Right cardiac atrium (tissue), 5 donors: ENCODE measurements at regions not wholly inside any gene's neighbourhood (a gene's known extent, or its start where the extent isn't known, plus 50 kb on each side); places are given as distances from the start of the nearest gene placed in this dataset.

Experiments
- ATAC-seq, 2 donors: fragments of 200-7000 bp; cut with Tn5 transposase; one replicate each; pipeline versions ENCODE4 v1.8.0 to v1.9.1; 2020; ENCODE audit warnings: moderate library complexity in 2 of 2, mild to moderate bottlenecking in 1 of 2
- DNase-seq, 3 donors: peaks; one replicate each; pipeline ENCODE4 v3.0.0-alpha.2; 2020
- H3K27ac ChIP-seq: one replicate; pipeline ENCODE4 v1.5.1; 2013; ENCODE audit warnings: mild to moderate bottlenecking, low read length, control low read depth, moderate library complexity
- H3K27me3 ChIP-seq: one replicate; pipeline ENCODE4 v1.6.1; 2013; ENCODE audit not compliant: control insufficient read depth, insufficient read depth
- H3K4me1 ChIP-seq: one replicate; pipeline ENCODE4 v1.6.1; 2013; ENCODE audit warnings: low read length; ENCODE audit not compliant: control insufficient read depth, insufficient read depth
- H3K4me3 ChIP-seq: one replicate; pipeline ENCODE4 v1.5.1; 2013; ENCODE audit warnings: low read length, control low read depth
- H3K9me3 ChIP-seq: one replicate; pipeline ENCODE4 v1.6.1; 2013; ENCODE audit warnings: low read length; ENCODE audit not compliant: control insufficient read depth
- WGBS: extraction: QIAGEN DNeasy Blood & Tissue Kit; methylation state at CpG from one replicate; pipeline ENCODE4 v1.1.7; 2013; 5-methylcytosine and 5-hydroxymethylcytosine counted together
- intact Hi-C, 4 donors: fragments of 100-400 bp; cut with DNase I; formaldehyde crosslinking; loops; one replicate each; pipeline versions ENCODE4 v1.11.0 to v1.14.0; 2022 to 2023
- donor health status: healthy with polysubstance abuse.
- donor health status: DM: no; HTN: yes; CAD: no.
- donor health status: DM: no; HTN: no; CAD: no.
- donor health status: DM: no; HTN: yes; CAD: no; lungs with severe emphysema.
- donor health status: DM: yes; HTN: yes; CAD: no.

DNA sequence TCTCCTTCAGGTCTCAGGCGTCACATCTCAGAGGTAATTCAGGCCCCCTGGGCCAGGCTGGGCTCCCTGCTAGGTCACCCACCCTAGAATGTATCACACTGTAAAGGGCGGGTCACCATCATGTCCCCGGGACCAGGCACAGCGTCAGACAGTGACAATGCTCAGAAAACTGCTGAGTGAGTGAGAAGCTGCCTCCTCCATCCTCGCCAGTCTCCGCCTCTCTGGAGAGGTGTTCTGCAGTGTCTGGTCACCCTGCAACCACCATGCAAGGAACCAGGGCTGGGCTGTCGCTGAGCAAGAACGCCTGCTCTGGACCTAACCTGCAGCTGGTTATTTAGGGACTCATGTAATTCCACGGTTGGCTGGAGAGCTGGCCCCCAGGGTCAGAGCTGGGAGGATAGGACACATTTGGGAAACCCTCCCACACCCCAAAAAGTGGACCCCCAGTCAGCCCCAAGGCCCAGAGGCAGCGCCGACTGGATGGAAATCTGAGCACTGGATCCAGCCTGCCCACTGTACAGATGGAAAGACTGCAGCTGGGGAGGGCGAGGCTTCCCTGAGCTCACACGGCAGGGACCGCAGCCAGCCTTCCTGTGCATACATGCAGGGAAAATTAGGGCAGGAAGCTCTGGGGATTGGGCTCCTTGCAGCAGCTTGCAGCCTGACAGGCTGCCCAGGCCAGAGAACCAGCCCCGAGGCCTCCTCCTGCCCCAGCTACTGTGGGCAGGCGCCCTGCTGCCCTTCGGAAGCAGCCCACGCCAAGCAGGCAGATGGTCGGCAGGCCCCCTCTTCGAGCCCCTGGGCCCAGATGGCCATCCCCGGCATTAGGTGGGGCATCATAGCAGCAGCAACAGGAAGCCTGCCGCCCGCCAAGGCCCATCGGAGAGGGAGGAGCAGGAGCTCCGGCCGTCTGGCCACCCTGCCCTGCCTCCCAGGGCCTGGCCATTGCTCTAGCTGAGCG, 105.4 kb upstream of the ZMIZ1 start:
- no peak overlapping the region for H3K4me3 ChIP-seq
- no peaks in the 10 kb centered on the region for H3K27me3 ChIP-seq
- intact Hi-C loops: no loop called here
- peaks cover 3% of the 10 kb centered on the region for H3K4me1 ChIP-seq
- 78% methylated on average over 27 of the region's 27 CpGs for WGBS
- ATAC-seq: peak; percentile 30 to 51
- H3K27ac ChIP-seq: no peak overlapping the region
- DNase-seq: peak in 2 of 3 donors; percentile 33 to 71
- no peaks in the 10 kb centered on the region for H3K9me3 ChIP-seq

DNA sequence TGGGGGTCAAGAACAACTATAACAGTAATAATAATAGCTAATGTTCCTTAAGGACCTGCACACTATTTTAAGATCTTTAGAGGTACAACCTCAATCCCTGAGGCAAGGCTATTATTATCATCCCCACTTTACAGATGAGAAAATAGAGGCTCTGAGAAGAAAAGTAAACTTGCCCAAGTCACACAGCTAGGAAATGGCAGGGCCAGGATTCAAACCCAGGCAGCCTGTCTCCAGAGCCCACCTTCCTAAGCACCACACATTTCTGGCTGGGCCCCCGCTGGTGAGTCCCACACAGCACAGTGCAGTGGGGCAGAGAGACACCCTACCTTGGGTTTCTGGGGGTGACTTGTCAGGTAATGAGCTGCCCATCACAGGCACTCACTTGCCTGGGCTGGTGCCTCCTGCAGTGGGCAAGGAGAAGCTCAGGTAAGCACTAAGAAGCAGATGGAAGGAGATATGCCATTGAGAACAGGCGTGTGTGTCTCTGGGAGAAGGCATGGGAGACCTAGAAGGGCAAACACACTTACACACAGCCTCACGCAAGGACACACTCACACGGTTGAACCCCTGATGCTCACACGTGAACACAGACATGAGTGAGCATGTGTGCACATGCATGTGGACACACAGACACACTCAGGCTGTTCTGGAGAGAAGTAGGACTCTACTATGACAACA, 104.4 kb upstream of the ZMIZ1 start:
- intact Hi-C loops: no loop called here
- Histone ChIP-seq H3K4me1 (peaks cover 3% of the 10 kb centered on the region), H3K27ac (no peak overlapping the region), H3K27me3 (no peaks in the 10 kb centered on the region), H3K4me3 (no peak overlapping the region), H3K9me3 (no peaks in the 10 kb centered on the region)
- no peak for ATAC-seq
- 88% methylated on average over 5 of the region's 5 CpGs for WGBS
- DNase-seq: peak in 1 of 3 donors; percentile 13

DNA sequence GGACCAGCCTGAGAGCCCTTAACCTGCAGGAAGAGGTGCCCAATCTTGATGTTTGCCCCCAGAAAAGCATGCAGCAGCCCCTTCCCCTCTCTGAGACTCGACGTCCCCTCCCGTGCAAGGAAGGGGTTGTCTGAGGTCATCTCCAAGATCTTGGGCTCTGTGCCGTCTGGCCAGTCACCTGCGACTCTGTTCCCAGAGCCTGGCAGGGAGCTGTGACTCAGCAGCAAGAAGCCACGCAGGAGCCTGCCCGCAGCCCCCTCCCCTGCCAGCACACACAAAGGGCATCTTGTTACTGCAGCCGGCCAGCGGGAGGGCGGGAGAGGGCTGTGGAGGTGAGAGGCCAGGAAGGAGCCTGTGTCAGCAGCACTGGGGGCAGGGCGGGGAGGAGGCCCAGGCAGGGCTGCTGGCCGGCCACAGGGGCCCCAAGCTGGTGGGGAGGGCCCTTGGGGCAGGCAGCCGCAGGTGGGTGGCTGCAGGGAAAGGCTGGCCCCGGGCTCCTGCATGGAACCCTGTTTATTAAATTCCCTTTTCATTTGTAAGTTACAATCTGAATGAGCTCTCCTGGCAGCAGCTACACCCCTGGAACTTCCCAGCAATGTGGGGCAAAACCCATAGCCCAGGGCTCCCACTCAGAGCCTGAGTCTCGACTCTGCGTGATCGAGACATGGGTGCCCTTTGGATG, 103.7 kb upstream of the ZMIZ1 start:
- Histone ChIP-seq H3K4me3 (no peak overlapping the region), H3K9me3 (no peaks in the 10 kb centered on the region), H3K27ac (no peak overlapping the region), H3K4me1 (peaks cover 3% of the 10 kb centered on the region), H3K27me3 (no peaks in the 10 kb centered on the region)
- peak in 2 of 3 donors; percentile 33 to 58 for DNase-seq
- intact Hi-C loops: no loop called here
- ATAC-seq: peak in 1 of 2 donors; percentile 5
- 71% methylated on average over 17 of the region's 17 CpGs for WGBS

DNA sequence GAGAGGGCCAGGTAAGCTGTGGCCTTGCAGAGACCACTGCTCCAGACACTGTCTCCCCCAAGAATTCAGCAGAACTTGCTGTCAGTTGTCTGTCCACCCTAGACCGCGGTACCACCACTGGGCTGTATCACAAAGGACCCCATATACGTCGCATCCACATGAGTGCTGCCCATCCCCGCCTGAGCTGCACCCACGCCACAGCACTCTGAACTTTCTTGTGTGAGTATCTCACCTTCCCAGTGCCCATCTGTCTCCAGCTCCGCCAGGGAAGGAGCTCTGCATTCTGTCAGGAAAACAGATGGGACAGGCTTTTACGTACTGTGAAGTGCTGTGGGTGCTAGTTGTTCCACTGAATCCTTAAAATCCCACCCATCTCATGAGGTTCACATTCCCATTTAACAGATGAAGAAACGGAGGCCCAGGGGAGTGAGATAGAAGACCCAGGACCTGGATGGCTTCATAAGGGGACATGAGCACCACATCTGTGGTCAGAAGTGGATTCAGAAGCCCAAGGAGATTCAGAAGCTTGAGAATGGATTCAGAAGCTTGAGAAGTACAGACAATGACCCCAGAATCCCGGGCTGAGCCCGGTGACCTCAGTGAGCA, 102.5 kb upstream of the ZMIZ1 start:
- 94% methylated on average over 11 of the region's 11 CpGs for WGBS
- peak in 1 of 3 donors; percentile 14 for DNase-seq
- no peak overlapping the region for H3K27ac ChIP-seq
- H3K27me3 ChIP-seq: no peaks in the 10 kb centered on the region
- intact Hi-C loops: no loop called here
- no peak overlapping the region for H3K4me3 ChIP-seq
- no peaks in the 10 kb centered on the region for H3K4me1 ChIP-seq
- ATAC-seq: no peak
- no peaks in the 10 kb centered on the region for H3K9me3 ChIP-seq

GRCh38 chr10:78966844-78967488, 101.8 kb upstream of the ZMIZ1 start:
- Histone ChIP-seq H3K27me3 (no peaks in the 10 kb centered on the region), H3K4me1 (no peaks in the 10 kb centered on the region), H3K27ac (no peak overlapping the region), H3K4me3 (no peak overlapping the region), H3K9me3 (no peaks in the 10 kb centered on the region)
- WGBS: 91% methylated on average over 8 of the region's 8 CpGs
- DNase-seq: peak in 1 of 3 donors; percentile 24
- intact Hi-C loops: no loop called here
- no peak for ATAC-seq

DNA sequence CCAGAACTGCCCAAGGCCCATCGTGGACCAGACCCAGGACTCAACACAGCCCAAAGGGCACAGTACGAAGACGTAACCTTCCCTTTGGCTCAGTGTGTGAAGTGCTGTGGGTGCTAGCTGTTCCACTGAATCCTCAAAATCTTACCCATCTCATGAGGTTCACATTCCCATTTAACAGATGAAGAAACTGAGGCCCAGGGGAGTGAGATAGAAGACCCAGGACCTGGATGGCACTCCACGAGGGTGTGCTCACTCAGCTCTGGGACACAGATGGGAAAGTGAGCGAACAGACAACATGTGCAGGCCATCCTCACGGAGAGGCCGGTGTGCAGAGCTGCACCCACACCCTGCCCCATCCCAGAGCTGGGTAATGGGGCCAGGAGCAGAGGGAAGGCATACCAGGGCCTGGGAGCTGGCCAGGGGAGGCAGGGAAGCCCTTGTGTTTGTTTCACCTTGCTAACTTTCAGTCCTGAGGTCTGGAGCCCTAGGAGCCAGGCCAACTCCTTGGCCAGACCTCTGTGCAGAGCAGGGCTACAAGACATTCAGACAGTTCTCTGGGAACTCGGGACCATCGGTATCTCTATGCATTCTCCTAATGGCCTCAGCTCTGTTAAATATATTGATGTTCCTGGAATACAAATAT, 100.3 kb upstream of the ZMIZ1 start:
- 90% methylated on average over 9 of the region's 9 CpGs for WGBS
- intact Hi-C loops: no loop called here
- Histone ChIP-seq H3K9me3 (no peaks in the 10 kb centered on the region), H3K27me3 (no peaks in the 10 kb centered on the region), H3K4me1 (no peaks in the 10 kb centered on the region), H3K27ac (no peak overlapping the region), H3K4me3 (no peak overlapping the region)
- ATAC-seq (no peak), DNase-seq (peak in 1 of 3 donors; percentile 16)

- 77% methylated on average over 3 of the region's 3 CpGs for WGBS
- H3K27ac ChIP-seq: no peak overlapping the region
- no peak overlapping the region for H3K4me3 ChIP-seq
- peak in 1 of 3 donors; percentile 20 for DNase-seq
- ATAC-seq: no peak
- no peaks in the 10 kb centered on the region for H3K27me3 ChIP-seq
- intact Hi-C loops: no loop called here
- H3K4me1 ChIP-seq: no peaks in the 10 kb centered on the region
- no peaks in the 10 kb centered on the region for H3K9me3 ChIP-seq
Measured at GRCh38 chr10:78968943-78969342, 99.8 kb upstream of the ZMIZ1 start.

GRCh38 chr10:78969719-78970118, 99.0 kb upstream of the ZMIZ1 start:
- Histone ChIP-seq H3K4me3 (no peak overlapping the region), H3K27me3 (no peaks in the 10 kb centered on the region), H3K9me3 (no peaks in the 10 kb centered on the region), H3K27ac (no peak overlapping the region), H3K4me1 (no peaks in the 10 kb centered on the region)
- ATAC-seq (no peak), DNase-seq (peak in 1 of 3 donors; percentile 32)
- intact Hi-C loops: loop anchor here (5.0 to 10.0 kb wide), 2 partner anchors 95 to 98 kb away; partner anchors contain the start of gene ZMIZ1 (in 4 of the 4)
- WGBS: 90% methylated on average over 10 of the region's 10 CpGs

- Histone ChIP-seq H3K27ac (no peak overlapping the region), H3K9me3 (no peaks in the 10 kb centered on the region), H3K4me3 (no peak overlapping the region), H3K27me3 (no peaks in the 10 kb centered on the region), H3K4me1 (no peaks in the 10 kb centered on the region)
- DNase-seq (no peak), ATAC-seq (no peak)
- intact Hi-C loops: loop anchor here (5.0 to 10.0 kb wide), 2 partner anchors 95 to 97 kb away; partner anchors contain the start of gene ZMIZ1 (in 4 of the 4)
- 92% methylated on average over 10 of the region's 10 CpGs for WGBS
Measured at GRCh38 chr10:78970261-78970660, 98.5 kb upstream of the ZMIZ1 start.
